GM18861 (cell line): ENCODE measurements at regions not wholly inside any gene's neighbourhood (a gene's known extent, or its start where the extent isn't known, plus 50 kb on each side); places are given as distances from the start of the nearest gene placed in this dataset.

Source experiments
- ATAC-seq: cut with Tn5 transposase; IDR thresholded peaks from one replicate; pipeline ENCODE4 v1.9.1; 2021; ENCODE audit not compliant: unreplicated experiment

DNA sequence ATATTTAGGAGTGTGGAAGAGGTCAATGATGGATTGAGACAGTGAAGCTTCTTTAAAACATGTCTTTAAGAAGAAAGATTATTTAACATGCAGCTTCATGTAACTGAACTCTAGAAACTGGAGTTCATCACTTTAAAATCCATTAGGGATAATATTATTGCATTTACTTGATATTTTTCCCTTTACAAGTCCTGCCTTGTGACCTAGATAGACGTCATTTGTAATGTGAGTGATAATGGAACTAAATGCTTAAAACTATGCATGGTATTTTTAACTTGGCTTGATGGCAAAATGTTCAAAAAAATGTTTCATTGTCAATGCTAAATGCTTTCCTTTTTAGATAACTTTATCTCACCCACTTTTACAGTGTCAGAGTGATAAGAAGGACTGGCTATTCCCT, 723.7 kb downstream of the RWDD3 start:
- ATAC-seq: no peak

DNA sequence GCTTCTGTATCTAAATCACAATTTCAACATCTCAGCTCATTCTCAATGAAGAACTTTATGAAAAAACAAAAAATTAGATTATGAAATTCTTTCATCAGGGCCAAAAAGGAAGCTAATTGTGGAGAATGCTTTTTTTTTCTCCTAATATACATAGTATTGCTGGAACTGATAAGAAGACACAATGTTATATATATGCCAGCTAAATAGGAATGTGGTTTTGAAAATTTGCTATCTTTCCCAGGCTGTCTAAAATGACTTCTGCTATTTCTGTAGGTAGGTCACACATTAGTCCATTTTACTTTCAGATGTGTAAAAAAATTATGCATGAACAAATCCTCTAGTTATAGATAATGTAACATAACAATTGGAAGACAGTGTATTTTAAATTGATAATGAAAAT, 732.9 kb downstream of the RWDD3 start:
- no peak for ATAC-seq

DNA sequence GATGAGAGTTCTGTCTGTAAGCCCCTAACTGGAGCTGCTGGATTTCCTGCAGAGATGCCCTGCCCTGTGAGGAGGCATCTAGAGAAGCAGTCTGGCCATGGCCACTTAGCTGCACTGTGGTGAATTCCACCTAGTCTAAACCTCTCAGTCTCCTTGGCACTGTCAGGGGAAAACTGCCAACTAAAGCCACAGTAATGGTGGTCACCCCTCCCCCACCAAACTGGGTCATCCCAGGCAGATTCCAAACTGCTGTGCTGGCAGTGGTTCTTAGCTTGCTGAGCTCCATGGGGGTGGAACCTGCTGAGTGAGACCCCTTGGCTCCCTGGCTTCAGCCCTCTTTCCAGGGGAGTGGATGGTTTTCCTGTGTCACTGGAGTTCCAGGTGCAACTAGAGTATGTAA, 740.6 kb downstream of the RWDD3 start:
- no peak for ATAC-seq

DNA sequence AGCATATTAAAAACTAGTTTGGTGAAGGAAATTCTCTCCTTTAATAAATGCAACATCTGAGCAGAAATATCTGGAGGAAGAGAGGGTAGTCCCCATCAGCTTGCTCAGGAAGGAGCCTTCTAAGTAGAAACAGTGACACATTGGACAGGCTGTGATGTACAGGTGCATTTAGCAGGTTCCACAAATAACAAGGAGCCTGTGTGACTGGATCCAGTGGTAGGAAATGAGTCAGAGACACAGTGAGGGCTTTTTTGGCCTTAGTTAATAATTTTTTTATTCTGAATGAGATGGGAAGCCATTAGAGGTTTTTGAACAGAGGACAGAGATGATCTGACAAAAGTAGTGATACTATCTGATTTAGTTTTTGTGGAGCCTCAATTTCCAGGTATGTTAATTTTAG, 738.9 kb upstream of the PTBP2 start:
- no peak for ATAC-seq

DNA sequence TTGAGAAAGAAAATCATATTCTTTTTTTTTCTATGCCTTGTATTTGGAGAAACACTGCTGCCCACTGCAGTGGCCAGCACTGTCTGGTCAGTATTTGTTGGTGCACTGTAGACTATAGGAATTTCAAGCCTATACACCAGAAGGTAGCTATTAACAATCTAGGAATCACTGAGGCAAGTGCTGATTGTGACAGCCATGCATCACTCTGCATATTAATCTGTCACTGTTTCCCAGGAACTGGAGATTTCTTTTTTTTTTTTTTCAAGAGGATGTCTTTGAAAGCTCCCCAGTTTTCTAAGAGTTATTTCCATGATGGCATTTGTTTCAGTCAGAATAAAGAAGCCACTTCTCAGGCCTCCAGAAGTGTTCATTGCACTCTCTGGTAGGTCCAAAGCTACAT, 737.8 kb upstream of the PTBP2 start:
- ATAC-seq: no peak

DNA sequence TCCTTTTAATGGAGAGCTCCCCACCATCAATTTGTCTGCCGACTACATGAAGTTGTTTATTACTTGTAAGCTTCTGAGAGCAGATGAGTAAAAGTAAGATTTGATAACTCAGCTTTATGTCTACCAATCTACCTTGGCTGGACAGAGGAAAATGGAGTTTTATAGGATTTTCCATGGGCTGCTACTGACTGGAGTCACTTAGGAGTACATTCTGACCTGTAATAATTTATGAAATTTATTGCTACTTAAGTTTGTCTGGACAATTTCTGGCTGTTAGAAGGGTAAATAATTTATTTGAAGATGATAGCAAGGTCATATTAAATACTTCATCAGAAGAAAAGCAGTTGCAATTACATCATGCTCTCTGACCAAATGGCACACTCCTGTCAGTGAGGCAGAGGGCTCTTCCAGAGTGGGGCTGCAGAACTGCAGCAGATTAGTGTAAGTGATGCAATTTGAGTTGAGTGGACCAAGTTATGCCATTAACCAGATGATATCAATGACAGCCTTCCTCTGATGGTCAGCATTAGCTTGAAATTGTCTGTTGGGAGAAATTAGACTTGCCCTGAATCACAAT, 736.7 kb upstream of the PTBP2 start:
- no peak for ATAC-seq

DNA sequence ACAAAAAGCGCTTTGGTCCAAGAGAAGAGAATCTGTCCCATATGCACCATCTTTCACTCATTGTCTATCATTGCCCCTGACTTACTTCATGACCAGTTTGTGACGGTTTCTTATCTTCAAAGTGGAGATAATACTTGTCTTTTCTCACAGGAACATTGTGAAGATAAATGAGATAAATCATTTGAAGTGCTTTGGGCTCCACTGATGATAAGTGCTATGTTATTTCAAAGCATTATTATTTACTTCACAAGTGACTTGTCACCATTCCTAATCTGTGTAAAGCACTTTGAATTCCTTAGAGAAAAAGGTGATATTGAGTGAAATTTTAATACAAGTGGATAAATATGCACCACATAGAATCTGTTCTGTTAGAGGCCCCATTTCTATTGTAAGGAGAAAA, 731.6 kb upstream of the PTBP2 start:
- no peak for ATAC-seq

DNA sequence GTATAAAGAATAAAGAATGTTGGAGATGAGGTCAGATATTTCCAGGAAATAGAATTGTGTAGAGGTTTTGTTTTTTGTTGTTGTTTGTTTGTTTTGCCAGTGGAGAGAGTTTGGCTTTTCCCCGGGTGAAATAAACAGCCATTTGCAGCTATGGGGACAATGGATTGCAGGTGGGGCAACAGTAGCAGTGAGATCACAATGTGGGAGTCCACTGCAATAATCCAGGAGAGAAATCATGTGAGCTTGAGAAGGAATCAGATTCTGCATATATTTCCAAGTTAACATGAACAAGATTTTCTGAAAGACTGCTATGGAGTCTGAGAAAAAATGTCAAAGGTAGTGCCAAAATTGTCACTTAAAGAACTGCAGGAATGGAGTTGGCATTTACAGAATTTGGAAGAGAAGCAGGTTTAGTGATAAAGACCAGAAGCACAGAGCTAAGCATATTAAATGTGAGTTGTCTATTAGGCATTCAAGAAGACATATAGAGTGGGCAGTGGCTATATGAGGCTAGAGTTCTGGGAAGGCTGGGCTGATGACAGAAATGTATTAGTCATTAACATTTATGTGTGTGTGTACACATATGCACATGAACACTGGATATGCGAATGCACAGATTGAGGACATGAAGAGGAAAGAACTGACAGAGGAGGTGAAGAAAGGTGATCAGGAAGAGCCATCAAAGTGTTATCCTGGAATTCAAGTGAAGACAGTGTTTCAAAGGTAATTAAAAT, 729.6 kb upstream of the PTBP2 start:
- ATAC-seq: no peak

DNA sequence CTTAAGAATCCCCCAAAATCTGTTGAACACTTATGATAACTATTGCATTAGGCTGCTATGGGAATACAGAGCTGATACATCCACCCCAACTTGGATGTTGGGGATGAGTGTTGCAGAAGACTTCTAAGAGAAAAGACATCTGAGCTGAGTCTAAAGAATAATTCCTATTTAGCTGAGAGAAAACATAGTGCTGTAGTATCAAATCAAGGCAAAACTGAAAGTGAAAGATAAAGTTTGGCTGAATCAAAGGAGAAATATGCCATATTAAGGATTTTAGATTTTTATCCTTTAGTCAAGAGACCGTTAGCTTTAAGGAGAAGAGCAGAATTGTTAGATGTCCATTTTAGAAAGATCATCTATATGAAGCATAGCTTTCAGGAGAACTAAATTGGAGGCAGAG, 726.9 kb upstream of the PTBP2 start:
- no peak for ATAC-seq

DNA sequence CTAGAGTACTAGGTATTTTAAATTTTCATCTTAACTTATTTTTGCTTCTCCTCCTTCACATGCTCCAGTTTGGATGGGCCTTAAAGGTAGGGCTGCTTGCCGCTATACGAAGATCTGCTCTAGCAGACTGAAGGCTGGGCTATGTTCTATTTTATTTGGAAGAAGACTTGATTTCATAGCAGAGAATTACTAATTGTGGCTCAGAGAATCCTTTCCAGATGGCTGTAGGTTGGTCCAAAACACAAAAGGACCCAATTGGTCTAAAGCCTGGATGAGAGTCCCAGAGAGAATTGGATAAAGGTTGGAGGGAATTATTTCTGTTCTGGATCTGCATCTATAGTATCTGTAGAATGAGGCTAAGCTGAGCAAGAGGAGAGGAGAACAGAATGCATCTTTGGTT, 719.4 kb upstream of the PTBP2 start:
- no peak for ATAC-seq

DNA sequence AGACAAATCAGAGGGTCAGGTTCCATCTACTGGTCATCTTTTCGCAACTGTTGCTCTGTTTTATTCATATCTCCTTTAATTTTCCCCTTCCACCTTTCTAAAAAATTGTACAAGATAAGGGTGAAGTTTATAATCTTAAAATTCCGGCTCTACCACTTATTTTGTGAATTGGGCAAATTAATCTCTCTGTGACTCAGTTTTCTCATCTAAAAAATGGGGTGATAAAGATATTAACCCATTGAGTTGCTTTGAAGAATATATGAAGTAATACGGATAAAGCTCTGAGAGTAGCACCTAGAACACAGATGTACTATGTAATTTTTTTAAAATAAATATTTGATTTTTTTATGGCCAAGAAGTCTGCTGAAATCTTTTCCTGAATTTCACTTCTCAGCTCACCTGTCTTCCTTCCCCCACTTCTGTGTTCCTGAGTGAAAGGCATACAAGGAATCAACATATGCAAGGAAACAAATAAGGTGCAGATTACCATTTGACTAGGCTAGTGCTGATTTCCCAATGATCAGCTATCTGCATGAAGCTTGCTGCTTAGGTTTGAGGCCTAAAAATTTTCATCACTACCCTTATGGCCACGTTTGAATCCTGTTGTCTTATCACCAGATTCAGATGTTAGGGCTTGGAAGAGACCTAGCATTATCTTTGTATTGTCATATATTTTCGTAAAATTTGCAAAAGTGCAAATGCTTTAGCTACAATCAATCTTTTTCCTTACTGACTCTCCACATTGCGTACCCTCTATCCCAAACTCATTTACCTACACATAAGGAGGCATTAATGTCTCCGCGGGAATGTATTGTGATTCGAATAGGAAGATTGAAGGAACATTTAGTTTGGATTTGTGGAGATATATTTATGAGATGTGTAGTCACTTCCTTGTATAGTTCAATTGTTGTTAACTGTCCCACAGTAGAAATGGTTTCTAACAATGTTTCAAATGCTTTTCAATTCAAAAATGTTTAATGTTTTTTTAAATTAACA, 718.3 kb upstream of the PTBP2 start:
- ATAC-seq: no peak

DNA sequence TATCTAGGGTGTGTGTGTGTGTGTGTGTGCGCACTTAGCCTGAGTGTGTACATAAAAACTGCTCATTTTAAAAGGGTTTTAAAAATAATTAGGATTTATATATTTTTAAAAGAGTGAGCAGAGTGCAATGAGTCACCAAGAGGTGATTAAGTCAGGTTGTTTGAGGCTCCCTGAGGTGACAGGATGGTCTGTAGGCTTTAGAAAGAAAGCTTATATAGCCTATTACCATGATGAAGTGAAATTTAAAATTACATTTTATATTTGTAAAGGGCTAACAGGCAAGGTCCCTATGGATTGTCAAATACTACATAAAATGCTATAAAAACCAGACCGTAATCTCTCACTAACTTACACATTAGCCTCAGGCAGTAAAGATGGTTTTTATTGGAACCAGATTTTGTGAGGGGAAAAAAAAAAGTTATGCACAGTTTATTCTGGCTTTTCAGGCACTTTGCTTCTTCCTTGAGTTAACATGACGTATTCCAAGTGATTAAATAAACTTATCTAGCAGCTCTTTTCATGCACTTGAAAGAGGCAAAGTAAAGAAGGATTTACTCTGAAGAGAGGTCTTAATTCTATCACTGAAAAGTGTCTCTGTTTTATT, 711.7 kb upstream of the PTBP2 start:
- ATAC-seq: no peak

DNA sequence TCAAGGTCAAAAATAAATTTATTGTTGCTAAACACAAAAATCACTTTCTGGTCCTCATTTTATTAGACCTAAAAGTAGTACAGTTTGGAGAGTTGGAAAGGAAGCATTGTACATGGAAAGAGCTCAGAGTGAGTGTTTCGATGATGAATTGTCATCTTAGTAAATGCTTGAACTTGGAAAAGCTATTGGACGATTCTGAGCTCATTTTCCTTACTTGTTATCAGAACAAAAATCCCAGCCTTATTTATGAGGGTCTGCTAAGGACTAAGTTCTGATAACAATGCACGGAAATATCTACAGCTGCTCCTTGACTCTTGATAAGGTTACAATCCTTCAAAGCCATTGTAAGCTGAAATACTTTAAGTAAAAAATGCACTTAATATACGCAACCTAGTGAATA, 710.0 kb upstream of the PTBP2 start:
- no peak for ATAC-seq

DNA sequence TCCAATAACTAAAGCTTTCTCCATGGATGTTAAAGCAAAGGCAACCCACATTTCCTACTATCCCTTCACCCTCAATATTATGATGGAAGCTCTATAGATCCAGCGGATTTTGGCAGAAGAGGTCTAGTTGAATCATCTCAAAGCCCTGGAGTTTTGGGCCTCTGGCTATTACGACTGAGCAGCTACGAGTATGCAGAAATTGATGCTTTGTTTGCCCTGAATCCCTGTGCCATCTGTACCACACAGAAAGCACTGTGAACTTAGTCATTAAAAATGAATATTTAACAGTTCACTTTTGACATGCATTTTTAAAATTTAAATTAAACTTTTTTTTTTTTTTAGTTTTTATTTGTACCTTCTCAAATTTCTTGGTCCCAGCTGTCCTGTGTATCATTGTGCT, 705.4 kb upstream of the PTBP2 start:
- no peak for ATAC-seq

DNA sequence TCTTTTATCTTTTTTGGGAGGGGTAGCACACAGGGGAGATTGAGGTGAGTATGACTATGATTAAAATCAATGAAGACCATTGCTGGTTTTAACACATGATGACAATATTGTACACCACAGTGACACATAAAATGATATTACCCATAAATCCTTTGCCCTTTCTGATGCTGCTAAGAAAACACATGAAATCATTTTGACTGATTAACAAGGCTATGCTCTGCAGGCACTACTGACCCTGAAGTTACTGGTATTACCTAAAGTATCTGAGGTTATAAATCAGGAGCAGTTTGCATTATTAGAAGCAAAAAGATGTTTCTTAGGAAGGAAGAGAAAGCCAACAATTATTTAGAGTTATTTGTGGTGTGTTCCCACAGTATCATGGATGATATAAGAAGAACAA, 701.2 kb upstream of the PTBP2 start:
- ATAC-seq: no peak

DNA sequence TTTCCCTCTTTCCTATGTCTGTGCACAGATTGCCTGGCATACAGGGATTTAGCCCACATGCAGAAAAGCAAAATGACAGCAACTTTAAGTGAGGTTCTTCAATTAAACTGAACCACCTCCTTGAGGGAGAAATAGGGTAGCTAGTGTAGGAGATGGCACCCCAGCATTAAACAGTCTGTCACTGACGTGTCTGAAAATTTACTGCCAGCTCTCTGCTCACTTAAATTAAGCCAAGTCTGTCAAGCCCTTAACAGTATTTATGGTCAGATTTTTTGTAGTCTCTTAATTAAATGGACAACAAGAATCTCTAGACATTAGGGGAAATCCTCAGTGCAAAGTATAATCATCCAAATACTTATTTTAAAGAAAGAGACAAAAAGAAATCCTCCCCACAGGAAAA, 696.5 kb upstream of the PTBP2 start:
- no peak for ATAC-seq

DNA sequence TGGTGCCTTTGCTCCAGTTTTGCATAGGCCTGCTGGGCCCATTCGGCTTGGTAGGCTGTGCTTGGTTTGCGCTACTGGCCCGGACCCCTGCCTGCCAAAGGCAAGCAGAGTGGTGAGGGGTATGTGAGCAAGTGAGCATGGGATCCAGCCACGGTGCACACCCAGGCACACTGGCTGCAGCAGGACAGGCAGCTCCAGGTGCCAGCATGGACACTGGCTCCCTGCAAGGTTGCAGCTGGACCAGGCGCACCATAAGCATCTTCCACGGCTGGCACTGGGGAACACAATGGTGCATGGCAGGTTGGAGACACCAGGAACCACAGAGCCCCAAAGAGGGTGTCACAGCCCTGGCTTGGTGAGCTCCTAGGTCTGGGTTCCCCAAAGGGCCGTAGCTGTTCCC, 693.5 kb upstream of the PTBP2 start:
- no peak for ATAC-seq

DNA sequence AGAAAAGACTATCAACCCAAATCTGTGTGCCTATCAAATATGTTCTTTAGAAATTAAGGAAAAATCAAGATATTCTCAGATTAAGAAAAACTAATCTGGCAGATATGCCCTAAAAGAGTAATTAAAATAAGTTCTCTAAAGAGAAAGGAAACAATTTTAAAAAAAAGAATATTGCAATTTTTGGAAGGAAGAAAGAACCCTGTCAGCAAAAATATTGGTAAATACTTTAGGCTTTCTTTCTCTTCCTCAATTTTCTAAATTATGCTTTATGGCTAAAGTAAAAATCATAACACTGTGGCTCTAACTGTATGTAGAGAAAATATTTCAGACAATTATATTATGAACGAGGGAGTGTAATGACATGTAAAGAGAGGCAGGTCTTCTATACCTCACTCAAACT, 691.3 kb upstream of the PTBP2 start:
- no peak for ATAC-seq

DNA sequence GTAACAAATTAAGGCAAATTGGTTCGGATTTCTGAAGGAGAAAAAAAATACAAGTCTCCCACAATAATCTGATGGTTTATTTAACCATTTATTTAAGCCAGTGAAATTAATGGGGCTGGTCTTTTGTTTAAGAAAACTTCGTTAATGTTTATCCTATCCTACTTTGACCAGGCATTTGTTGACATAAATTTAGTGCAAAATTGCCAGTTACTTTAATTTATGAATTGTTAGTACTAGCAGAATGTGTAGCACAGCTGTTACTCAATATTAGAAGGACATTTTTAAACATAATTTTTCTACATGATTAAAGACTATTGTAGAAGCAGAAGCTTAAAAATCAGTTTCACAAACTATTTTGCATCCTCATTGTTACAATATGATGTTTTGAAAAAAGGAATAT, 687.6 kb upstream of the PTBP2 start:
- ATAC-seq: no peak

DNA sequence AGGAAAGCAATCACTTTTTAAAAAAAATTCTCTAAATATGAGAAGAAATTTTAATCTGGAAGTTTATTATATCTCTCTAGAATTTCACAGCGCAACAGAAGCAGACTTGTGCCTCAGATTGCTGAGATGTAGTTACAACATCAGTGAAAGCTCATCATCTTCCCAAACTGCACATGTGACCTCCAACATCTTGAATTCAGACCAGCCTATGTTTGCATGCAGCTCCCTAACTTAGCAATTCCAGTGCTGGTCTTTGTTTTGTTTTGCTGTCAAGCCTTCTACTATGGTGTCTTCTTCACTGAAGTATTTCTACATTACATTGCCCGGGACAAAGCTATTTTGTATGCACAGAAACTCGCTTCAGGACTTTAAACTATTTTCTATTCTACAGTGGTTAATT, 684.8 kb upstream of the PTBP2 start:
- ATAC-seq: no peak

DNA sequence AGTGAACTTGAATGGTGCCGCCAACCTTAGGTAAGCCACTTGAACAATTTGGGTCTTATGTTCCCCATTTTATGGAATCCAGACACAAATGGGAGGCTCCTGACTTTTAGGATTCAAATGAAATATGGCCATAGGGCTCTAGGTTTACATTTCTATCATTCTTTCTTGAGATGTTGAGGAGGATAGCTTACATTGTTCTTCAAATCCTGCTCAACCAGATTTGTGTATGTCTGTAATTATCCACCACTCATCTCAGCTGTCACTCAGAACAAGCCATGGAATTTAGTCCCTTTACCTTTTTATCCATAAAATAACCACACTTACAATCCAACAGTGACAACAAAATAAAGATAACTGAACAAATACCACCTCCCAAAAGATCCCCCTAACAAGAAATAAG, 682.9 kb upstream of the PTBP2 start:
- no peak for ATAC-seq

DNA sequence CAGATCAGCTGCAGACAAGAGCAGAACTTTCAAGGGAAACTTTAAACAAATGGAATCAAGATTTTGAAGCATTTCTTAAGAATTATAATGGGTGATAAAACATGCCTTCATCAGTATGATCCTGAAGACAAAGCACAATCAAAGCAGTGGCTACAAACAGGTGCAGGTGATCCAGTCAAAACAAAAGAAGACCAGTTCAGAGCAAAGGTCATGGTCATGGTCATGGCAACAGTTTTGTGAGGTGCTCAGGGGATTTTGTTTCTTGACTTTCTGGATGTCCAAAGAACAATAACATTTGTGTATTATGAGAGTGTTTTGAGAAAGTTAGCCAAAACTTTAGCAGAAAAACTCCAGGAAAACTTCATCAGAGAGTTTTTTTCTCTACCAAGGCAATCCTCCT, 681.7 kb upstream of the PTBP2 start:
- ATAC-seq: no peak
